Colonic mucosa (tissue), 4 donors: ENCODE measurements at regions not wholly inside any gene's neighbourhood (a gene's known extent, or its start where the extent isn't known, plus 50 kb on each side); places are given as distances from the start of the nearest gene placed in this dataset.

Experiments
- DNase-seq: peaks from one replicate; pipeline ENCODE4 v3.0.0-alpha.2; 2020
- H3K27ac ChIP-seq: fragments of 200-600 bp; one replicate; pipeline ENCODE4 v1.8.0; 2021
- H3K27me3 ChIP-seq: fragments of 200-600 bp; one replicate; pipeline ENCODE4 v1.8.0; 2021
- H3K36me3 ChIP-seq: fragments of 200-600 bp; one replicate; pipeline ENCODE4 v1.8.0; 2021
- H3K4me1 ChIP-seq: fragments of 200-600 bp; one replicate; pipeline ENCODE4 v1.8.0; 2021; ENCODE audit warnings: mild to moderate bottlenecking
- H3K4me3 ChIP-seq: fragments of 200-600 bp; one replicate; pipeline ENCODE4 v1.8.0; 2021
- H3K9ac ChIP-seq, 2 donors: one replicate each; pipeline ENCODE4 v1.7.0; 2013; ENCODE audit warnings: control low read depth in 2 of 2, low read depth in 2 of 2, low read length in 2 of 2
- H3K9me3 ChIP-seq: fragments of 200-600 bp; one replicate; pipeline ENCODE4 v1.8.0; 2021
- intact Hi-C: fragments of 100-400 bp; cut with DNase I; formaldehyde crosslinking; loops from one replicate; pipeline ENCODE4 v1.14.1; 2022
- TF ChIP-seq, protein P1 (sequence below): fragments of 200-600 bp; IDR thresholded peaks from one replicate; pipeline ENCODE4 v1.8.0; 2022; ENCODE audit warnings: antibody characterized with exemption, mild to moderate bottlenecking
- donor health status: healthy.
- donor health status: DM: no; HTN: no; CAD: no.
- donor health status: DM: no; HTN: no; CAD: no.

GRCh38 chr13:69109891-69110525 lies 997.6 kb upstream of the ATXN8OS start:
- H3K4me3 ChIP-seq, result no peak overlapping the region
- intact Hi-C loops, result no loop called here
- no peaks in the 10 kb centered on the region for H3K27me3 ChIP-seq
- H3K9ac ChIP-seq, result no peak overlapping the region
- TF ChIP-seq, protein P1, sequence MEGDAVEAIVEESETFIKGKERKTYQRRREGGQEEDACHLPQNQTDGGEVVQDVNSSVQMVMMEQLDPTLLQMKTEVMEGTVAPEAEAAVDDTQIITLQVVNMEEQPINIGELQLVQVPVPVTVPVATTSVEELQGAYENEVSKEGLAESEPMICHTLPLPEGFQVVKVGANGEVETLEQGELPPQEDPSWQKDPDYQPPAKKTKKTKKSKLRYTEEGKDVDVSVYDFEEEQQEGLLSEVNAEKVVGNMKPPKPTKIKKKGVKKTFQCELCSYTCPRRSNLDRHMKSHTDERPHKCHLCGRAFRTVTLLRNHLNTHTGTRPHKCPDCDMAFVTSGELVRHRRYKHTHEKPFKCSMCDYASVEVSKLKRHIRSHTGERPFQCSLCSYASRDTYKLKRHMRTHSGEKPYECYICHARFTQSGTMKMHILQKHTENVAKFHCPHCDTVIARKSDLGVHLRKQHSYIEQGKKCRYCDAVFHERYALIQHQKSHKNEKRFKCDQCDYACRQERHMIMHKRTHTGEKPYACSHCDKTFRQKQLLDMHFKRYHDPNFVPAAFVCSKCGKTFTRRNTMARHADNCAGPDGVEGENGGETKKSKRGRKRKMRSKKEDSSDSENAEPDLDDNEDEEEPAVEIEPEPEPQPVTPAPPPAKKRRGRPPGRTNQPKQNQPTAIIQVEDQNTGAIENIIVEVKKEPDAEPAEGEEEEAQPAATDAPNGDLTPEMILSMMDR, result no peak
- H3K9me3 ChIP-seq, result no peaks in the 10 kb centered on the region
- no peaks in the 10 kb centered on the region for H3K4me1 ChIP-seq
- no peak for DNase-seq
- no peaks in the 10 kb centered on the region for H3K36me3 ChIP-seq
- no peak overlapping the region for H3K27ac ChIP-seq

DNA sequence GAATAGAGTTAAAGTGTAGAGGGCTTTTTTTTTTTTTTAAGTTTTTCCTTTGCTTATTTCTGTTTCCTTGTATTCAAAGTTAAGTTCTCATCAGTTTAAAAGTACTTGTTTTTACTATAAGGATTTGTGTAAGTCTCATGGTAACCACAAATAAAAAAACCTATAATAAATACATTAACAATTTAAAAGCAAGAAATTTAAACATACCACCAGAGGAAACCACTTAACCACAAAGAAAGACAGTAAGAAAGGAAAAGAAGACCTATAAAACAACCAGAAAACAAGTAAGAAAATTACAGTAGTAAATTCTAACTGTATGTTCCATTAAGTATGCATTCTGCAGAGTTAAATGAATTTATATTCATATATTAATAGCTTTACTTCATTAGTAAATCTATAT lies 999.1 kb upstream of the ATXN8OS start:
- H3K4me1 ChIP-seq, result no peaks in the 10 kb centered on the region
- no peak overlapping the region for H3K9ac ChIP-seq
- intact Hi-C loops, result no loop called here
- H3K9me3 ChIP-seq, result no peaks in the 10 kb centered on the region
- no peak for DNase-seq
- H3K36me3 ChIP-seq, result no peaks in the 10 kb centered on the region
- TF ChIP-seq, protein P1, result no peak
- no peaks in the 10 kb centered on the region for H3K27me3 ChIP-seq
- H3K4me3 ChIP-seq, result no peak overlapping the region
- no peak overlapping the region for H3K27ac ChIP-seq

DNA sequence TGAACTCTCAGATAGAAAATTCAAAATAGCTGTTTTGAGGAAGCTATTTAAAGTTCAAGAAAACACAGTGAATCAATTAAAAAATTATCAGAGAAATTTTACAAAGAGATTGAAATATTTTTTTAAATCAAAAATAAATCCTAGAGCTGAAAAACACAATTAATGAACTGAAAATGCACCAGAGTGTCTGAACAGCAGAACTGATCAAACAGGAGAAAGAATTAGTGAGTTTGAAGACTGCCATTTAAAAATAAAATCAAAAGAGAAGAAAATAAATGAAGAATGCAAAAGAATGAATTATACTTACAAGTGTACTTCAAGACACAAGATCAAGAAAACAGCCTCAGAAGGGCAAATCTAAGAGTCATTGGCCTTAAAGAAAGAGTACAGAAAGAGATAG lies 1000.2 kb upstream of the ATXN8OS start:
- no peaks in the 10 kb centered on the region for H3K9me3 ChIP-seq
- no peaks in the 10 kb centered on the region for H3K4me1 ChIP-seq
- no peak overlapping the region for H3K4me3 ChIP-seq
- no peak for DNase-seq
- H3K27me3 ChIP-seq, result no peaks in the 10 kb centered on the region
- no peaks in the 10 kb centered on the region for H3K36me3 ChIP-seq
- intact Hi-C loops, result no loop called here
- no peak overlapping the region for H3K9ac ChIP-seq
- TF ChIP-seq, protein P1, result no peak
- no peak overlapping the region for H3K27ac ChIP-seq

- Histone ChIP-seq H3K27me3 (no peaks in the 10 kb centered on the region), H3K4me1 (no peaks in the 10 kb centered on the region), H3K36me3 (no peaks in the 10 kb centered on the region), H3K9ac (no peak overlapping the region), H3K4me3 (no peak overlapping the region), H3K27ac (no peak overlapping the region), H3K9me3 (no peaks in the 10 kb centered on the region)
- TF ChIP-seq, protein P1, result no peak
- intact Hi-C loops, result no loop called here
- no peak for DNase-seq
These were observed 1005.8 kb upstream of the ATXN8OS start for GRCh38 chr13:69101841-69102240.

GRCh38 chr13:69094485-69094884 lies 1013.1 kb upstream of the ATXN8OS start:
- no peaks in the 10 kb centered on the region for H3K9me3 ChIP-seq
- H3K36me3 ChIP-seq, result no peaks in the 10 kb centered on the region
- H3K4me3 ChIP-seq, result no peak overlapping the region
- H3K4me1 ChIP-seq, result no peaks in the 10 kb centered on the region
- TF ChIP-seq, protein P1, result no peak
- no peak for DNase-seq
- intact Hi-C loops, result no loop called here
- no peak overlapping the region for H3K9ac ChIP-seq
- H3K27ac ChIP-seq, result no peak overlapping the region
- no peaks in the 10 kb centered on the region for H3K27me3 ChIP-seq
